Femur (tissue), 1 donor: ENCODE measurements at regions not wholly inside any gene's neighbourhood (a gene's known extent, or its start where the extent isn't known, plus 50 kb on each side); places are given as distances from the start of the nearest gene placed in this dataset.
A peak's percentile ranks its signal among the peaks of the same experiment; 100 is the strongest.
"Not testable (repeated sequence)": the region's sequence is repeated elsewhere in the genome, so short reads cannot be mapped to it uniquely, and the experiment has no call there.

Experiments
- DNase-seq: peaks from one replicate; pipeline ENCODE4 v3.0.0-alpha.2; 2017

DNA sequence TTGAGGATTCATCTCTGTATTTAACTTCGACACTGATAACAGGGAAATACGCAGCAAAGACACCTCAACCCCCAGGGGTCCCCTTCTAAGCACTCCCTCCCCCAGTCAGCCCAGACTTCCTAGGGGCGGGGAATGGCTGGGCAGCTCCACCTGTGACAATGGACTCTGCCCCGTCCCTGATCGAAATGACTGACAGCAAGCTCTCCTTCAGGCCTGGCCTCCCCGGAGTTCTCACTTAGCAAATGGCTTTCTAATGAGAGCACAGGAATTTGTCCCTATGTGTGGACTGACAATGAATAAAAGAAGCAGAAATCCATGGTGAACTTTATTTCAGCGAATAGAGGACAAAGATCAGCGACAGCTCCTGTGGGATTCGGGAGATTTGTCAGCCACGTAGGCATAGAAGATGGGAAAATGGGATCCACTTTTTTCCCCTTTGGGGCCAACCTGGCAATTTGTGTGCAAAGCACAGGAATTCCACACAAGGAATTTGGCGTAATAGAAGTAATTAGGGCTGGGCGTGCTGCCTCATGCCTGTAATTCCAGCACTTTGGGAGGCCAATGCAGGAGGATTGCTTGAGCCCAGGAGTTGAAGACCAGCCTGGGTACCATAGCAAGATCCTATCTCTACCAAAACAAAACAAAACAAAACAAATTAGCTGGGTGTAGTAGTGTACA is 63.8 kb downstream of the TNFAIP2 start:
- no peak for DNase-seq

GRCh38 chr14:103187911-103188310 is 64.7 kb downstream of the TNFAIP2 start:
- DNase-seq, result no peak

DNA sequence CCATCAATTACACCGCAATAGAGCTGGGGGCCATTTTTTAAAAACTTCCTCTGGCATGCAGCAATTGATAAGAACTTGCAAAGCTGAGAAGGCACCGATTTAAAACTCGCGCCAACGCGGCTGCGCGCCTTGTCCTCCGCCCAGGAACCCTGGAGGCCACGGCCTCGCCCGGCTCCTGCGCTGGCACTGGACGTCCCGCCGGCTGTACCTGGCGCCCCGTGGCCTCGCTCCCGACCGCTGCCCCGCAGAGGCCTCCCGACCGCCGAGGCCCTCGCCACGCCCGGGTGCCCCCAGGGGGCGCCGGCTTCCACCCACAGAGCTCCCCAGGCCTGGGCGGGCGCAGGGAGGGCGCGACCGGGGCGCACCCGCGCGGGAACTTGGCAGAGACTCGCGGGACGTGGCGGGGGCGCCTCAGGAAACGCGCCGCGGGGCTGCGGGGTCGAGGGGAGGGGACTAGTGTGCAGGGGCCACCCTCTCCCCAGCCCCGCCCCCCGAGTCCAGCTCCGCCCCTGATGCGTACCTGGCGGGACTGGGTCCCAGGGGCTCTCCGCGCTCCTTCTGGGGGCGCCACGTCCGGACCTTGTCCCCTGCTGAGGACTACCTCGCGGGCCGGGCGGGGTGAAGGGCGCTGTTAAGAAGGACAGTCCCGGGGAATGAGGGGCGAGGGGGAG is 65.7 kb downstream of the TNFAIP2 start:
- peak; percentile 52 for DNase-seq

GRCh38 chr14:103189481-103190470 is 66.5 kb downstream of the TNFAIP2 start:
- no peak for DNase-seq

GRCh38 chr14:103190741-103191140 is 67.5 kb downstream of the TNFAIP2 start:
- DNase-seq, result no peak

GRCh38 chr14:103191844-103192243 is 68.6 kb downstream of the TNFAIP2 start:
- no peak for DNase-seq

GRCh38 chr14:103192246-103192840 is 69.1 kb downstream of the TNFAIP2 start:
- no peak for DNase-seq

DNA sequence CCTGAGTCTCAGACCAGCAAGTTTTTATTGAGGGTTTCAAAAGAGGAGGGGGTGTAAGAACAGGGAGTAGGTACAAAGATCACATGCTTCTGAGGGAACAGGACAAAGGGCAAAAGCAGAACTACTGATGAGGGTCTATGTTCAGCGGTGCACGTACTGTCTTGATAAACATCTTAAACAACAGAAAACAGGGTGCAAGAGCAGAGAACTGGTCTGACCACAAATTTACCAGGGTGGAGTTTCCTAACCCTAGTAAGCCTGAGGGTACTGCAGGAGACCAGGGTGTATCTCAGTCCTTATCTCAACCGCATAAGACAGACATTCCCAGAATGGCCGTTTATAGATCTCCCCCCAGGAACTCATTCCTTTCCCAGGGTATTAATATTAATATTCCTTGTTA is 69.6 kb downstream of the TNFAIP2 start:
- not testable (repeated sequence) for DNase-seq

- not testable (repeated sequence) for DNase-seq
These were observed 70.2 kb downstream of the TNFAIP2 start for GRCh38 chr14:103193491-103193890.

- no peak for DNase-seq
These were observed 71.2 kb downstream of the TNFAIP2 start for GRCh38 chr14:103194256-103195045.

GRCh38 chr14:103195828-103196615 is 72.8 kb downstream of the TNFAIP2 start:
- no peak for DNase-seq

GRCh38 chr14:103196716-103197115 is 73.5 kb downstream of the TNFAIP2 start:
- DNase-seq, result no peak

DNA sequence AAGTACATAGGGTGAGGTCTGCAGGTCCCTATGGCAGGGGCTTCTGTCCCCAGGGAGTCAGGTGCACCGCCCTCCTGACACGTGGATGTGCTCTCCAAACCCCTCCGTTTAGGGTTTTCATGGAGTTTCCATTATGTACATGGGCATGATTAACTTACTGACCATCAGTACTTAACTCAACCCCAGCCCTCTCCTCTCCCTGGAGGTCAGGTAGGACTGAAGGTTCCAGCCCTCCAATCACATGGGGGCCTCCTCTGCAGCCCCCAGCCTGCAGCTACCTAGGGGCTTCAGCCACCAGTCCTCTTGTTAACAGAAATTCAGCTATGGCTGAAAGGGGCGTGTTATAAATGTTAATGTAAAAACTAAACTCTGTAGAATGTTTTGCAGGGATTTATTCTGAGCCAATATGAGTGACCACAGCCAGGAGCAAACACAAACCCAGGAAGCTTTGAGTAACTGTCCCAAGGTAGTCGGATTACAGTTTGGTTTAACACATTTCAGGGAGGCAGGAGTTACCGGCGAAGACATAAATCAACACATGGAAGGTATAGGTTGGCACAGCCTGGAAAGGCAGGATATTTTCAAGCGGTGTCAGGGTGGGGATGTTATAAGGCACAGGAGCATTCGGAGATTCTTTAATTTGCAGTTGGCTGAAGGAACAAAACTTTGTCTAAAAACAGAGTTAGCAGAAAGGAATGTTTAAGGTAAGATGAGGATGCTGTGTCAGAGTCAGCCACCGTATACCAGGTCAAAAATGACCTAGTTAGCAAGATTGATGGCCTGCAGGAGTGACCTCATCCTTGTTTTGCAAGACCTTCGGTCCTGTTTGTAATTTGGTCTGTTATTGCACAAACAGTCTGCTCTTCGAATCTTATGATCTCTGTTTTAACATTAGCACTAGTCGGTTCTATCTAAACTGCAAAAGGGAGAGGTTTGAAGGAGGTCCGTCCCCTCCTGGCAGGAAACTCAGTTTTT is 75.2 kb downstream of the TNFAIP2 start:
- DNase-seq, result no peak

DNA sequence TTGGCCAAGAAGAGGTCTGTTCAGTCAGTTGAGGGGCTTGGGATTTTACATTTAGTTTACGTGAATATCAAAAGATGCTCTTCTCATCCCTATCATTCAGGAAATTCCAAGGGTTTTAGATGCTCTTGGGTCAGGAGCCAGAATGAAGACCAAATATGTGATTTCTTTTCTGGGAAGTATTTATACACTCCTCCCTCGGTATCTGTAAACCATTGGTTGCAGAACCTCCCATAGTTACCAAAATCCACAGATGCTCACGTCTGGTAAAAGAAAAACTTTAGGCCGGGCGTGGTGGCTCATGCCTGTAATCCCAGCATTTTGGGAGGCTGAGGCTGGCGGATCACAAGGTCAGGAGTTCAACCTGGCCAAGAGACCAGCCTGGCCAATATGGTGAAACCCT is 75.9 kb downstream of the TNFAIP2 start:
- no peak for DNase-seq

DNA sequence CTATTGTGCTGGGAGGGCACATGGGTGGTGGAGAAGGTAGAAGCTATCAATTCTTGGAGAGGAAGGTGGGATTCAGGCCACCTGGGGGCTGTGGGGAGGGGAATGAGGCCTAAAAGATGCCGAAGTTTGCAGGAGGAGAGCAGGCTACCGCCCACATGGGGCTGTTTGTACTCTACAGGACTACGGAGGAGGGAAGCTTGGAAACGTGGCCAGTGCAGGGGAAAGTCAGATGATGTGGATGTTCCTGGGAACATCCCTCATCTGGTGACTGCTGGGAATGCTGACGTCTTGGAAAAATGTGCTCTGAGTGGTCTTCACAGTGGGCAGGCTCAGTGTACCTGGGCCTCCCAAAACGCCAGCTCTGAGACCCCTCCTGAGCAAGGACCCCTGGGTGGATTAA is 78.5 kb downstream of the TNFAIP2 start:
- DNase-seq, result no peak

DNA sequence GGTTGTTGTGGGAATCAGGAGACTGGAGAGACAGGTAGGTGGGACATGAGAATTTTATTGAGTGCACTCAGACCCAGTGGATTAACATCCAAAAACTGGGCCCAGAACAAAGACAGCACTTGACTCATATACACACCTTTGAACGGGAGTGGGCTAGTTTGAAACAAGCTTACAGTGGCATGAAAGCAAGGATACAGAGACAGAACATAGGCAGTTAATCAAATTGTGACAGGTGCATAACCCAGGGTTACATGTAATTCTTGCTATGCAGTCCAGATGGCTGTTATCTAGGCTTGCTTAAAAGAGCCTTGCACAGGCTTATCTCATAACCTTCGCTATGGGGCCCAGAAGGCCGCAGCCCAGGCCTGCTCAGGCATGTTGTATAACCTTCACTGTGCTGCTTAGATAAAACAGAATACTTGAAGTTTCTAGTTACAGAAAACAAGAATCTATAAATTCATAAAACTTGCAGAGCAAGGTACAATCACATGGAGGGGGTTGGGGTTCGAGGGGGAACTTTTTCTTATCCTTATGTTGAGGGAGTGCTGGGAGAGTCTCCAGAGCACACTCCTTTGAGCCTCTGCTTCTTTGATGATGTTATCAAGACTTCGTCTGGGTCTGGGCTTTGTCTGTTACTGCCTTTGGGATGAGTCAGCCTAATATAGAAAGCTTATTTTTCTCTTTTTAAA is 81.7 kb downstream of the TNFAIP2 start:
- DNase-seq, result no peak

- DNase-seq, result no peak
These were observed 82.3 kb downstream of the TNFAIP2 start for GRCh38 chr14:103205541-103205906.

DNA sequence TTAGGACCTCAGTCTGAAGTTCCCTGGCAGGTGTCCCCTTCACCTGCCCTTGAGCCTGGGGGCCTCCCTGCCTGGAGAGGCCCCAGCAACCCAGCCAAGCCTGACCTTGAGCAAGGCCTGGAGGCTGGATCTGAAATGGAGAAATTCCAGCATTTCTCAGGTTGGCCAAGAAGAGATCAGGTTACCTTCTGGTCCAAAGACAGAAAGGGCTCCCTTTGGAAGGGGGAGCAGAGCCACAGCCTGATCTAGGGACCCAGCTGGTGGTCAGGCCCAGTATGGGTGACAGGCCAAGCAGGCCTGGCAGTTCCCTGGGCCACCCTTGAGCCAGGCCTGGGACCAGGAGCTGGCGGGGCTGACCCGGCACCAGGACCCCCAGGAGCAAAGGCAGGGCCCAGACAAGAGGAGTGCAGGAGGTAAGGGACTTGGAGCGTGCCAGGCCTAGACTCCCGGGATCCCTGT is 82.8 kb downstream of the TNFAIP2 start:
- DNase-seq, result no peak

GRCh38 chr14:103206836-103207387 is 83.7 kb downstream of the TNFAIP2 start:
- DNase-seq, result peak; percentile 92
